HG03354 (cell line): ENCODE measurements at regions not wholly inside any gene's neighbourhood (a gene's known extent, or its start where the extent isn't known, plus 50 kb on each side); places are given as distances from the start of the nearest gene placed in this dataset.

Experiments used
- ATAC-seq: cut with Tn5 transposase; IDR thresholded peaks from one replicate; pipeline ENCODE4 v1.9.1; 2021; ENCODE audit warnings: mild to moderate bottlenecking; ENCODE audit not compliant: unreplicated experiment, poor library complexity, severe bottlenecking

- ATAC-seq, result no peak
Observed at GRCh38 chr12:13697973-13698372, 283.4 kb downstream of the GRIN2B start.

GRCh38 chr12:13695781-13696180, 285.6 kb downstream of the GRIN2B start:
- no peak for ATAC-seq

- ATAC-seq, result no peak
Observed at GRCh38 chr12:13692332-13692731, 289.1 kb downstream of the GRIN2B start.

GRCh38 chr12:13691598-13691997, 289.8 kb downstream of the GRIN2B start:
- no peak for ATAC-seq

GRCh38 chr12:13687633-13688032, 293.8 kb downstream of the GRIN2B start:
- ATAC-seq, result no peak

- ATAC-seq, result no peak
Observed at GRCh38 chr12:13686260-13686659, 295.1 kb downstream of the GRIN2B start.

- ATAC-seq, result no peak
Observed at GRCh38 chr12:13680916-13681315, 300.5 kb downstream of the GRIN2B start.

GRCh38 chr12:13676880-13677279, 304.5 kb downstream of the GRIN2B start:
- no peak for ATAC-seq

- no peak for ATAC-seq
Observed at GRCh38 chr12:13670285-13670866, 311.0 kb downstream of the GRIN2B start.

- ATAC-seq, result no peak
Observed at GRCh38 chr12:13668880-13669279, 312.5 kb downstream of the GRIN2B start.

- ATAC-seq, result no peak
Observed at GRCh38 chr12:13666806-13667205, 314.6 kb downstream of the GRIN2B start.

- ATAC-seq, result peak; percentile 75
Observed at GRCh38 chr12:13661005-13661887, 320.2 kb downstream of the GRIN2B start.

- ATAC-seq, result no peak
Observed at GRCh38 chr12:13654456-13654855, 326.9 kb downstream of the GRIN2B start.

GRCh38 chr12:13652105-13652504, 329.3 kb downstream of the GRIN2B start:
- no peak for ATAC-seq

GRCh38 chr12:13635709-13636108, 345.7 kb downstream of the GRIN2B start:
- no peak for ATAC-seq

GRCh38 chr12:13631873-13632272, 349.5 kb downstream of the GRIN2B start:
- ATAC-seq, result no peak

- no peak for ATAC-seq
Observed at GRCh38 chr12:13630354-13630753, 351.0 kb downstream of the GRIN2B start.

GRCh38 chr12:13628067-13628466, 353.3 kb downstream of the GRIN2B start:
- ATAC-seq, result no peak

- no peak for ATAC-seq
Observed at GRCh38 chr12:13627536-13627935, 353.9 kb downstream of the GRIN2B start.

GRCh38 chr12:13613297-13613696, 368.1 kb downstream of the GRIN2B start:
- ATAC-seq, result no peak
